OCI-LY1 (cell line): ENCODE measurements at regions not wholly inside any gene's neighbourhood (a gene's known extent, or its start where the extent isn't known, plus 50 kb on each side); places are given as distances from the start of the nearest gene placed in this dataset.
"Not testable (repeated sequence)": the region's sequence is repeated elsewhere in the genome, so short reads cannot be mapped to it uniquely, and the experiment has no call there.

ENCODE experiments used
- EZH2 ChIP-seq: fragments of 200-600 bp; sonication (generic), shearing (Covaris generic); IDR thresholded peaks from 2 replicates; pipeline ENCODE4 v1.8.0; 2017; ENCODE audit warnings: borderline replicate concordance, mixed run types, mild to moderate bottlenecking, antibody characterized with exemption, low read length, moderate library complexity, mixed read lengths
- TF ChIP-seq, protein P1 (sequence below): fragments of 200-600 bp; sonication (generic), shearing (Covaris generic); IDR thresholded peaks from 2 replicates; pipeline ENCODE4 v1.5.1; 2017; ENCODE audit warnings: mild to moderate bottlenecking, antibody characterized with exemption, low read length, moderate library complexity, mixed read lengths

DNA sequence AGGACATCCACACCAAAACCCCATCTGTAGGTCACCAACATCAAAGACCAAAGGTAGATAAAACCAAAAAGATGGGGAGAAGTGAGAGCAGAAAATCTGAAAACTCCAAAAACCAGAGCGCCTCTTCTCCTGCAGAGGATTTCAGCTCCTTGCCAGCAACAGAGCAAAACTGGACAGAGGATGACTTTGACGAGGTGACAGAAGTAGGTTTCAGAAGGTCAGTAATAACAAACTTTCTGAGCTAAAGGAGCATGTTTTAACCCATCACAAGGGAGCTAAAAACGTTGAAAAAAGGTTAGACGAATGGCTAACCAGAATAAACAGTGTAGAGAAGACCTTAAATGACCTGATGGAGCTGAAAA is 142.9 kb upstream of the FBXL7 start:
- TF ChIP-seq, protein P1, sequence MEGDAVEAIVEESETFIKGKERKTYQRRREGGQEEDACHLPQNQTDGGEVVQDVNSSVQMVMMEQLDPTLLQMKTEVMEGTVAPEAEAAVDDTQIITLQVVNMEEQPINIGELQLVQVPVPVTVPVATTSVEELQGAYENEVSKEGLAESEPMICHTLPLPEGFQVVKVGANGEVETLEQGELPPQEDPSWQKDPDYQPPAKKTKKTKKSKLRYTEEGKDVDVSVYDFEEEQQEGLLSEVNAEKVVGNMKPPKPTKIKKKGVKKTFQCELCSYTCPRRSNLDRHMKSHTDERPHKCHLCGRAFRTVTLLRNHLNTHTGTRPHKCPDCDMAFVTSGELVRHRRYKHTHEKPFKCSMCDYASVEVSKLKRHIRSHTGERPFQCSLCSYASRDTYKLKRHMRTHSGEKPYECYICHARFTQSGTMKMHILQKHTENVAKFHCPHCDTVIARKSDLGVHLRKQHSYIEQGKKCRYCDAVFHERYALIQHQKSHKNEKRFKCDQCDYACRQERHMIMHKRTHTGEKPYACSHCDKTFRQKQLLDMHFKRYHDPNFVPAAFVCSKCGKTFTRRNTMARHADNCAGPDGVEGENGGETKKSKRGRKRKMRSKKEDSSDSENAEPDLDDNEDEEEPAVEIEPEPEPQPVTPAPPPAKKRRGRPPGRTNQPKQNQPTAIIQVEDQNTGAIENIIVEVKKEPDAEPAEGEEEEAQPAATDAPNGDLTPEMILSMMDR: not testable (repeated sequence)
- TF ChIP-seq EZH2: not testable (repeated sequence)
